Stimulated activated CD4-positive, alpha-beta T cell treated with anti-CD3 and anti-CD28 coated beads, Interleukin-12 subunit alpha, Interleukin-12 subunit beta, amount 100 ng/mL, for 24 hours (primary cell): ENCODE measurements at regions not wholly inside any gene's neighbourhood (a gene's known extent, or its start where the extent isn't known, plus 50 kb on each side); places are given as distances from the start of the nearest gene placed in this dataset.
A peak's percentile ranks its signal among the peaks of the same experiment; 100 is the strongest.

Experiments used
- DNase-seq, 2 experiments: peaks; one replicate each; pipeline ENCODE4 v3.0.0-alpha.2; 2020; ENCODE audit warnings: low read depth in 2 of 2

GRCh38 chr13:74669149-74669548, 534.9 kb upstream of the KLF12 start:
- no peak for DNase-seq

GRCh38 chr13:74667656-74668203, 533.5 kb upstream of the KLF12 start:
- no peak for DNase-seq

DNA sequence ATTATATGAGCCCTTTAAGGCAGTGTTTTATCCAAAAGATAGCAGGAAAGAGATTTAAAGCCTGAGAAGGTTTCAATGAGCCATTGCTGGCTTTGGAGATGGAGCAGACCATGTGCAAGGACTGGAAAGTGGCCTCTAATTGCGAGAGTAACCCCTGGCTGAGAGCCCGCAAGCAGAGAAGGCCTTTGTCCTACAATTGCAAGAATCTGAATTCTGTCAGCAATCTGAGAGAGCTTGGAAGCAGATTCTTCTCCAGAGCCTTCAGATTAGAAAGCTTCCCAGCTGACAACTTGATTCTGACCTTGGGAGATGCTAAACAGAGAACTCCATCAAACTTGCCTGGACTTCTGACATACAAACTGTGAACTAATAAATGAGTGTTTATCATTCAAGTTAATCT, 528.7 kb upstream of the KLF12 start:
- DNase-seq: no peak

GRCh38 chr13:74661851-74662250, 527.6 kb upstream of the KLF12 start:
- DNase-seq: no peak

GRCh38 chr13:74657765-74658164, 523.6 kb upstream of the KLF12 start:
- no peak for DNase-seq

DNA sequence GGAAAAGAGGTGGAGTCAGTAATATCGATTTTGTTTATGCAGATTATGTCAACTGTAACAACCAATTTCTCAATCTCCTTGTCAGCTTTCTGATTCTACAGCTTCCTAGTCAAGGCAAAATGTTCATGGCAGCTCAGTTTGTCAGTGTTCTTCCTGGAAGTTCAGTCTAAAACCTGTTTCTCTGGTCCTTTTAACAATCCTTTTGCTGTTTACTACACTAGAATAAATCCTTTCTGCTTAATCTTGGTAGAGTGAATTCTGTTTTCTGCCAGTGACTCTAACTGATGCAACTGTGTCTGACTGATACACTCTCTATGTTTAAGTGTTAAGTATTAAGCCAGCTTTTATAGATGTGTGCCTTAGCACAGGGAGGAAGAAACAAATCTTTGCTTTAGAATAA, 516.9 kb upstream of the KLF12 start:
- DNase-seq: no peak

DNA sequence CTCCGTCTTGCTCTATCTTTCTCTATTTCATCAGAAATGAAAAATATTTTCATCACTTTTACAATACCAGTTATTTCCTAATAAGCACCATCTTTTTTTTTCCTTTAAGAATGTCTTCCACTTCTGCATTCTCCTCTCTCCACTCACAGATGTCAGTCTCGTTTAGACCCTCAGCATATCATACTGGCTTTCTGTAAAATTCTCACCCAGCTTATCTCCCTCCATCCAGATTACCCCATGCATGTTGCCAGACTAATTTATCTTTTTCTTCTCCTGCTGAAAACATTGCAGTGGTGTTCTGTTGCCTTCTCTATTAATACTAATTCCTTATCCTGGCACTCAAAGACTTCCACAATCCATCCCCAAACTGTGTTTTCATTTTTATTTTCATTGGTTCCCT, 513.8 kb upstream of the KLF12 start:
- no peak for DNase-seq

DNA sequence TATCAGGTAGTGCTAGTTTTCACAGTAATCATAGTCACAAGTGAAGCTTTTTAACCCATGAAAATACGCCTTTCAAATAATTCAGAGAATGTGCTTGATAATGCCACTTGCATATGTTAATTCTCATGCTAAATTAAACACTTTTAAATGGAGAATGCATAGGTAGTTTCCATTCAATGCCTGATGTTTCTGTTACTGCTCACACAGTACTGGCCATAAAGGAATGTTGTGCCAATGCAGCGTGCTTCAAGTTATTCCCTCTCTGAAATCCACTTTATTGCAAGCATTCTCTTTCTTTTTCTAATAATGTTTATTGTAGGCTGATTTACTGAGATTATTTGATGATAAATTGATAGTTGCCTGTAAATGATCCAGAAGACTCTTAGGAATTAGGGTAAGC, 513.0 kb upstream of the KLF12 start:
- no peak for DNase-seq

GRCh38 chr13:74646091-74646490, 511.9 kb upstream of the KLF12 start:
- no peak for DNase-seq

DNA sequence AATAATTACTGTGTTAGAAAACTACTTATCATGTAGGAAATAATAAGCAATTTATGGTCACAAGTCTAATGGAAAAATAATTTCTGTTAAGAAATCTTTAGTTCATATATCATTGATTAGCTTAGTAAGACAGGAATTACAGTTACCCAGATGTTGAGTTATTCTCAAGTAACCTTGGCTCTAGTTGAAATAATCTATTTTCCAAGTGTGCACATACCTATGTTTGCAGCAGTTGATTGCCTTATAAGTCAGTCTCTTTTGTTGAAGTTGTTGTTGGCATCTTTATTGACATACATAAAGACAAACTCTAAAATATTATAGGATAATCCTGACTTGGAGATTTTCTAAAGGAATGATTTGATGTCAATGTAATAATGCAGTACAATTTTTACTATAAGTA, 511.4 kb upstream of the KLF12 start:
- DNase-seq: no peak

DNA sequence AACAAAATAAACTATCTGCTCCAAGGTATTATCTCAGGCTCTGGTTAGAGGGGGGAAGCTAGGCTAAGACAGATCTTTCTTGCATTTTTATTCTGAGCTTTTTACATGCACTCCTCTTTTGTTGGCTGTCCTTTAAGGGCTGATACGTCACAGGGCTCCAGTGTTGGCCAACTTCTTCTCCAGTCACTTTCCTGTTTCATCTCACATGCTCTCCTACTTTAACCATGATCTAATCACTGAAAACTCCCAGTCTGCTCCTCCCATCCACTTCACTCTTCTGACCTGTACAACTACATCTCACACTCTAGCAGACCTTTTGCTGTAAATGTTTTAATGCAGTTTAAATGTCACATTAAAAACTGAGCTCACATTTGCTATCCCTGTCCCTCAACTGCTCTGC, 510.0 kb upstream of the KLF12 start:
- DNase-seq: no peak

- no peak for DNase-seq
These were observed 507.4 kb upstream of the KLF12 start for GRCh38 chr13:74641586-74641985.

DNA sequence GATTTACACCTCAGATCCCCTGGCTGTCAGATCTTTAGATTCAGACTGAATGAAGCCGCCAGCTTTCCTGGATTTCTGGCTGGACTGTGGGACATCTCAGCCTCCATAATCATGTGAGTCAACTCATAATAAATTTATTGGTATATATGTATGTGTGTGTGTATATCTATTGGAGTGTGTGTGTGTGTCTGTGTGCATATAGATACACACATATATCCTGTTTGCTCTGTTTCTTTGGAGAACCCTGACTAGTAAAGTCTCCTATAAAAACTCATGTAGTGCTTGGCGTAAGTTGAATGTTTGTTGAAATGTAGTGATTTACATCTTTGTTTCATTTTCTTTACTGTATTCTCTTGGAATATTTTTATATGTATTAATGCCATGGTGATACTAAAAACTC, 499.5 kb upstream of the KLF12 start:
- DNase-seq: no peak

GRCh38 chr13:74629985-74630384, 495.8 kb upstream of the KLF12 start:
- DNase-seq: no peak

GRCh38 chr13:74625541-74625940, 491.3 kb upstream of the KLF12 start:
- no peak for DNase-seq

- DNase-seq: no peak
These were observed 489.6 kb upstream of the KLF12 start for GRCh38 chr13:74623761-74624160.

DNA sequence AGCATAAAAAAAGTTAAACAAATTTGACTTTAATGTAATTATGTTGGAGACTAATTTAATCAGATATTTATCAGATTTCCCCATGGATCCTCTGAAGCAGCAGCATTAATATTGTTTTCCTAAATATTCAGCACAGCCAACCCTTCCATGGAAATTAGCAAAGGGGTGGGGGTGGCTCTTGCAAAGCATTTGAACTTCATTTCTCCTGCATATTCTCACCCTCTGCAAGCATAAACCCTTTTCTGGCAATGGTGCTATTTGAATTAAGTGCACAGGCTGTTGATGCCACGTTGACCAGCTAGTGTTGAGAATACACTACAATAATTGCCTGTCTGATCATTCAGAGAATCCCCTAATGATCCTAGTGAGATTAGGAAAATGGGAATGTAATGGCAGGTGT, 488.1 kb upstream of the KLF12 start:
- DNase-seq: no peak

- no peak for DNase-seq
These were observed 486.5 kb upstream of the KLF12 start for GRCh38 chr13:74620711-74621110.

DNA sequence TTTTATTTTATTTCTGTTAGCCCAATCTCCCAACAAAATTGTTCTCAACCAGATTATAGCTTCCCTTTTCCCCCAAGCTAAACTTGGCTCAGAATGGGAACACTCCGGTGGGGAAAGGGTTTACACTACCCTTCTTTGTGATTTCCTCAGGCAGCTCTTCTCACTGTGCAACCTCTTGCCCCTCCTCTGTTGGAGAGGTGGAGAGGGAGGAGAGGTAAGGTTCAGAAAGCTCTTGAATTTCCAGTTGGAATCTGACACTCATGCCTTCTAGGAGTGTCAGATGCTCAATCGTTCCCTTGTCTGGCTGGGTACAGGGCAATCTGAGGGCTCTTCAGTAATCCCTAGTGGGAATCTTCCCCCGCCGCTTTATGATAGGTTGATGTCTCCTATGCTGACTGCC, 486.1 kb upstream of the KLF12 start:
- no peak for DNase-seq

GRCh38 chr13:74597526-74597925, 463.3 kb upstream of the KLF12 start:
- DNase-seq: no peak

DNA sequence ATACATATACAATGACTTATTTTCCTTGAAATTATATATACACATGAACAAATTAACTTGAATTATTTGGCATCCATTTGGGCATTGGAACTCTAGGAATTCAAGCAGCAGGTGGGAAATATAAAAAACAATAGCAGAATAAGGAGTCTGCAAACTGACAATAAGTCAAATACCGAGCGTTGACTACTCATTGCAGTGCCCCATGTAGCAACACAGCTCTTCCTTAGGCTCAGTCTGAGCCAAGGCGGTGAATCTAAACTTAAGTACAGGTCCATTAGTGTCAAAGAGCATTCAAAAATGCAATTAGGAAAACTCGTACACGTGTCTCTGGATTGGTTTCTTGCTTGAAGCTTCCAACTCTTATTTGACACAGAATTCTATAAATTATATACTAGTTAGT, 462.5 kb upstream of the KLF12 start:
- DNase-seq: no peak

GRCh38 chr13:74593688-74594087, 459.5 kb upstream of the KLF12 start:
- no peak for DNase-seq

DNA sequence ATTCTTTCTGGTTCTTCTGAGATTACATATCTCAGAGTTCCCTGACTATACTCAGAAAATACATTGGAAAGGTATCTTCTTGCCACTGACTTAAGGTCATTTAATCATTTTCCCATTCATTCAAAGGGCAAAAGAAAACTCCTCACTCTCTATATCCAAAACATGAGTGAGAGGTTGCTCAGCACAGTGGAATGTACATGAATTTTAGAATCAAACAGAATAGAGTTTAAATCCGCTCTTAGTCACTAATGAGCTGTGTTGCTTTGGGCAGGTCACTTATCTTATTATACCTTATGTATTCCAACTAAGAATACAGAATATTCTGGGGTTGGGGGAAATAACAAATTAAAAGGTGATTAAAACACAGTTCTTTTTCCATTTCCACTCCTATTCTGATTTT, 452.6 kb upstream of the KLF12 start:
- no peak for DNase-seq

DNA sequence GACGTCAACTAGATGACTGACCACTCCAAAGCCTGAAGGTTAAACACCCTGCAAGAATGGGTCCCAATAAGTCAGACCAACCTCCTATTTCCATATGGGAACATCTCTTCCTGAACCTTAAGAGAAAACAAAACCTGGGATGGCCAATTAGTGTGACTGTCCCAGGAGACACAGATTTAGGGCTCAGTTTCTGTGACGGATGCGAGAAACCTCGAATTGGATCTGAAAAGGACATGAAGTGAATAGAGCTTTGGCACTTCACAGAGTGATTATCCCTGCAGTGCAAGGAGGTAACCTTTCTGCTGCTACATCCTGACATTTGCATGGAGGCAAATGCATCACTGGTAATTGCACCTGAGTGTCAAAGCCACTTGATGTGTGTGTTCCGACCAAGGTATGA, 442.2 kb upstream of the KLF12 start:
- no peak for DNase-seq

GRCh38 chr13:74575729-74576125, 441.5 kb upstream of the KLF12 start:
- peak in 1 of 2 experiments; percentile 39 for DNase-seq
